AG04449 (cell line): ENCODE measurements at regions not wholly inside any gene's neighbourhood (a gene's known extent, or its start where the extent isn't known, plus 50 kb on each side); places are given as distances from the start of the nearest gene placed in this dataset.

Source experiments
- CTCF ChIA-PET: fragments of 350-600 bp; formaldehyde crosslinking; extraction: SDS; loops from one replicate; lab custom pipeline; 2021; ENCODE audit warnings: antibody characterized with exemption; lab: Yijun Ruan, JAX
- POLR2A ChIA-PET: fragments of 400-600, 350-600 bp; formaldehyde crosslinking; extraction: SDS; loops from one replicate; lab custom pipeline; 2020; ENCODE audit warnings: antibody characterized with exemption, inconsistent platforms; lab: Yijun Ruan, JAX
- DNase-seq: peaks from one replicate; pipeline ENCODE4 v3.0.0-alpha.2; 2010; ENCODE audit warnings: low read depth, low spot score
- H3K4me3 ChIP-seq: 2 replicates; pipeline ENCODE4 v1.5.1; 2011; ENCODE audit warnings: low read depth, mild to moderate bottlenecking, control low read depth, low read length
- CTCF ChIP-seq: IDR thresholded peaks from one replicate; pipeline ENCODE4 v1.5.1; 2011; ENCODE audit warnings: mild to moderate bottlenecking, moderate library complexity, low read length, control low read depth, inconsistent platforms; ENCODE audit not compliant: insufficient read depth; ENCODE audit errors: missing control alignments

- ChIA-PET POLR2A (no interaction called here), CTCF (no interaction called here)
- no peak overlapping the region for H3K4me3 ChIP-seq
- no peak for TF ChIP-seq CTCF
- no peak for DNase-seq
Measured at GRCh38 chr3:152051501-152052404, 178.3 kb downstream of the SUCNR1 start.

GRCh38 chr3:152053866-152054265 is 180.4 kb downstream of the SUCNR1 start:
- no peak for DNase-seq
- POLR2A ChIA-PET, result no interaction called here
- TF ChIP-seq CTCF, result no peak
- H3K4me3 ChIP-seq, result no peak overlapping the region
- CTCF ChIA-PET, result interaction anchor here (0.8 kb wide), 2 partner anchors 18 to 443 kb away, joined by 3 read pairs; no protein-coding TSS in a partner anchor

DNA sequence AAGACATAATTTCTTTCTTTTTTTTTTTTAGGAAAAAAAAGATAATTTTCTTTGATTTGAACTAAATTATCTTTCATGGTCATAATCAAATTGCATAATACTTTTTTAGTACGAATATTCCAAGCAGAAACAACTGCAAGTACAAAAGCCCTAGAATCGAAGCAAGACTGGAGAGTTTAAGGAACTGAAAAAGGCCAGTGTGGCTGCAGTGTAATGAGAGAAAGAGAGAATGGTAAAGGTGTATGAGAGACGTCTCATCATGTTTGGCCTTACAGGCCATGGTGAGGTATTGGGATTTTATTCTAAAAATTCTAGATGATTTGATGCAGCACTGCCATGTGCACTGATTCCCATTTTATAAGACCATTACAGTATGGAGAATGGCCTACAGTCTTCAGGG is 180.9 kb downstream of the SUCNR1 start:
- no peak overlapping the region for H3K4me3 ChIP-seq
- TF ChIP-seq CTCF, result no peak
- no peak for DNase-seq
- CTCF ChIA-PET, result interaction anchor here (0.8 to 3.7 kb wide), 2 partner anchors 17 to 442 kb away, joined by 3 to 13 read pairs; no protein-coding TSS in a partner anchor
- POLR2A ChIA-PET, result no interaction called here

- no peak for DNase-seq
- H3K4me3 ChIP-seq, result no peak overlapping the region
- TF ChIP-seq CTCF, result no peak
- POLR2A ChIA-PET, result no interaction called here
- CTCF ChIA-PET, result interaction anchor here (3.7 kb wide), 1 partner anchor 16 kb away, joined by 13 read pairs; no protein-coding TSS in a partner anchor
Measured at GRCh38 chr3:152056073-152056472, 182.6 kb downstream of the SUCNR1 start.

GRCh38 chr3:152056481-152056880 is 183.0 kb downstream of the SUCNR1 start:
- H3K4me3 ChIP-seq, result no peak overlapping the region
- ChIA-PET POLR2A (no interaction called here), CTCF (interaction anchor here (3.7 kb wide), 1 partner anchor 15 kb away, joined by 13 read pairs; no protein-coding TSS in a partner anchor)
- no peak for DNase-seq
- no peak for TF ChIP-seq CTCF

- TF ChIP-seq CTCF, result no peak
- ChIA-PET CTCF (interaction anchor here (3.7 kb wide), 1 partner anchor 15 kb away, joined by 13 read pairs; no protein-coding TSS in a partner anchor), POLR2A (no interaction called here)
- DNase-seq, result no peak
- no peak overlapping the region for H3K4me3 ChIP-seq
Measured at GRCh38 chr3:152056987-152057386, 183.5 kb downstream of the SUCNR1 start.
